ENCODE measurements at regions not wholly inside any gene's neighbourhood (a gene's known extent, or its start where the extent isn't known, plus 50 kb on each side); places are given as distances from the start of the nearest gene placed in this dataset.

DNA sequence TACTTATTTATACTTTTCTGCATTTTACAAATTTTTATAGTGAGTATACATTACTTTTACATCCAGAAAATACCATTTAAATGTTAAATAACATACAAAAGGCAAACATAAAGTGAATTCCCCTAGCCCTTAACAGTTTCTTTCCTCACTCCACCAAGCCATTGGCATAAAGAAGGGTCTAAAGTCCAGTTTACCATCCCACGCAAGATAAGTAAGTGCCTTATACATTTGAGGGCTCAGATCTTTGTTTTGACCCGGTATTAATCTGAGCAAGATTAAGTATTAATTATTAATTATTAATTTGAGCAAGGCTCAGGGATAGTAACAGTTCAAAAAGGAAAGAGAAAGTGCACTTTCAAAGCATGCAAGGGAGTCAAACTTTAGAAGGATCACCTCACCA is 182.9 kb downstream of the DICER1 start:
- TF ChIP-seq, protein P1, sequence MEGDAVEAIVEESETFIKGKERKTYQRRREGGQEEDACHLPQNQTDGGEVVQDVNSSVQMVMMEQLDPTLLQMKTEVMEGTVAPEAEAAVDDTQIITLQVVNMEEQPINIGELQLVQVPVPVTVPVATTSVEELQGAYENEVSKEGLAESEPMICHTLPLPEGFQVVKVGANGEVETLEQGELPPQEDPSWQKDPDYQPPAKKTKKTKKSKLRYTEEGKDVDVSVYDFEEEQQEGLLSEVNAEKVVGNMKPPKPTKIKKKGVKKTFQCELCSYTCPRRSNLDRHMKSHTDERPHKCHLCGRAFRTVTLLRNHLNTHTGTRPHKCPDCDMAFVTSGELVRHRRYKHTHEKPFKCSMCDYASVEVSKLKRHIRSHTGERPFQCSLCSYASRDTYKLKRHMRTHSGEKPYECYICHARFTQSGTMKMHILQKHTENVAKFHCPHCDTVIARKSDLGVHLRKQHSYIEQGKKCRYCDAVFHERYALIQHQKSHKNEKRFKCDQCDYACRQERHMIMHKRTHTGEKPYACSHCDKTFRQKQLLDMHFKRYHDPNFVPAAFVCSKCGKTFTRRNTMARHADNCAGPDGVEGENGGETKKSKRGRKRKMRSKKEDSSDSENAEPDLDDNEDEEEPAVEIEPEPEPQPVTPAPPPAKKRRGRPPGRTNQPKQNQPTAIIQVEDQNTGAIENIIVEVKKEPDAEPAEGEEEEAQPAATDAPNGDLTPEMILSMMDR (IDR thresholded peaks at IDR 0.05; ENCODE audit: low read depth, low read length, poor library complexity, severe bottlenecking) = no peak
- TF ChIP-seq EZH2phosphoT487 (IDR thresholded peaks at IDR 0.05; ENCODE audit: borderline replicate concordance, low read length) = no peak

Measured in DOHH2 (cell line).